Liver (tissue), 7 donors: ENCODE measurements at regions not wholly inside any gene's neighbourhood (a gene's known extent, or its start where the extent isn't known, plus 50 kb on each side); places are given as distances from the start of the nearest gene placed in this dataset.

Source experiments
- DNase-seq: peaks from one replicate; pipeline ENCODE4 v3.0.0-alpha.2; 2017; ENCODE audit warnings: low spot score
- H3K27ac ChIP-seq, 2 donors: one replicate each; pipeline ENCODE4 v1.7.0; 2013; ENCODE audit warnings: inconsistent platforms in 2 of 2, low read length in 2 of 2, control low read depth in 1 of 2, low read depth in 1 of 2, mild to moderate bottlenecking in 1 of 2
- H3K27me3 ChIP-seq, 4 donors: one replicate each; pipeline versions ENCODE4 v1.6.1 to v1.7.0; 2013; ENCODE audit warnings: low read length in 3 of 4, inconsistent platforms in 1 of 4, mild to moderate bottlenecking in 1 of 4, moderate library complexity in 1 of 4; ENCODE audit not compliant: control insufficient read depth in 4 of 4, insufficient read depth in 4 of 4
- H3K36me3 ChIP-seq, 4 donors: one replicate each; pipeline versions ENCODE4 v1.6.1 to v1.7.0; 2013; ENCODE audit warnings: low read length in 3 of 4, mild to moderate bottlenecking in 3 of 4, low read depth in 1 of 4, moderate library complexity in 1 of 4; ENCODE audit not compliant: control insufficient read depth in 4 of 4, insufficient read depth in 3 of 4
- H3K4me1 ChIP-seq, 4 donors: one replicate each; pipeline versions ENCODE4 v1.6.1 to v1.7.0; 2013; ENCODE audit warnings: low read length in 3 of 4, mild to moderate bottlenecking in 3 of 4, moderate library complexity in 1 of 4; ENCODE audit not compliant: control insufficient read depth in 4 of 4, insufficient read depth in 4 of 4
- H3K4me3 ChIP-seq, 3 donors: one replicate each; pipeline versions ENCODE4 v1.6.1 to v1.7.0; 2013; ENCODE audit warnings: low read length in 3 of 3, control low read depth in 1 of 3, low read depth in 1 of 3, mild to moderate bottlenecking in 1 of 3
- H3K9ac ChIP-seq, 2 donors: one replicate each; pipeline ENCODE4 v1.7.0; 2013; ENCODE audit warnings: low read length in 2 of 2, mild to moderate bottlenecking in 2 of 2, moderate library complexity in 2 of 2, control low read depth in 1 of 2, low read depth in 1 of 2
- H3K9me3 ChIP-seq, 4 donors: one replicate each; pipeline versions ENCODE4 v1.6.1 to v1.7.0; 2013; ENCODE audit warnings: low read length in 3 of 4; ENCODE audit not compliant: control insufficient read depth in 4 of 4
- ATF3 ChIP-seq: IDR thresholded peaks from 2 replicates; pipeline ENCODE4 v1.6.1; 2016; ENCODE audit warnings: antibody characterized with exemption
- EGR1 ChIP-seq, 2 donors: IDR thresholded peaks; 2 replicates each; pipeline ENCODE4 v1.6.1; 2016 to 2018; ENCODE audit warnings: antibody characterized with exemption in 2 of 2, low read depth in 2 of 2
- FOXA1 ChIP-seq: IDR thresholded peaks from 2 replicates; pipeline ENCODE4 v1.6.1; 2016; ENCODE audit warnings: antibody characterized with exemption
- FOXA2 ChIP-seq: IDR thresholded peaks from 2 replicates; pipeline ENCODE4 v1.6.1; 2016; ENCODE audit warnings: antibody characterized with exemption
- GABPA ChIP-seq, 2 donors: IDR thresholded peaks in 1 of 2; conservative IDR thresholded peaks in 1 of 2; 2 replicates each; pipeline ENCODE4 v1.6.1; 2016; ENCODE audit warnings: antibody characterized with exemption in 2 of 2, mild to moderate bottlenecking in 1 of 2, moderate library complexity in 1 of 2
- HNF4A ChIP-seq, 2 donors: conservative IDR thresholded peaks; 2 replicates each; pipeline ENCODE4 v1.6.1; 2016; ENCODE audit warnings: antibody characterized with exemption in 2 of 2, mild to moderate bottlenecking in 2 of 2
- HNF4G ChIP-seq: IDR thresholded peaks from 2 replicates; pipeline ENCODE4 v1.6.1; 2016; ENCODE audit warnings: antibody characterized with exemption
- JUND ChIP-seq, 2 donors: IDR thresholded peaks; 2 replicates each; pipeline ENCODE4 v1.6.1; 2016; ENCODE audit warnings: antibody characterized with exemption in 2 of 2
- MAX ChIP-seq: IDR thresholded peaks from 2 replicates; pipeline ENCODE4 v1.6.1; 2016; ENCODE audit warnings: antibody characterized with exemption
- NR2F2 ChIP-seq: IDR thresholded peaks from 2 replicates; pipeline ENCODE4 v1.6.1; 2016; ENCODE audit warnings: antibody characterized with exemption
- RAD21 ChIP-seq, 2 donors: IDR thresholded peaks; 2 replicates each; pipeline ENCODE4 v1.6.1; 2016; ENCODE audit warnings: antibody characterized with exemption in 2 of 2, mild to moderate bottlenecking in 2 of 2
- RXRA ChIP-seq, 2 donors: IDR thresholded peaks; 2 replicates each; pipeline ENCODE4 v1.6.1; 2017 to 2018; ENCODE audit warnings: antibody characterized with exemption in 2 of 2, mild to moderate bottlenecking in 1 of 2
- SP1 ChIP-seq: IDR thresholded peaks from 2 replicates; pipeline ENCODE4 v1.6.1; 2018; ENCODE audit warnings: antibody characterized with exemption, mild to moderate bottlenecking
- TAF1 ChIP-seq: conservative IDR thresholded peaks from 2 replicates; pipeline ENCODE4 v1.6.1; 2016; ENCODE audit warnings: antibody characterized with exemption, mild to moderate bottlenecking
- YY1 ChIP-seq: IDR thresholded peaks from 2 replicates; pipeline ENCODE4 v1.6.1; 2016; ENCODE audit warnings: antibody characterized with exemption, mild to moderate bottlenecking
- ZBTB33 ChIP-seq: IDR thresholded peaks from 2 replicates; pipeline ENCODE4 v1.6.1; 2016; ENCODE audit warnings: antibody characterized with exemption
- WGBS: extraction: QIAGEN DNeasy Blood & Tissue Kit; methylation state at CpG from one replicate; pipeline ENCODE4 v1.1.7; 2013; 5-methylcytosine and 5-hydroxymethylcytosine counted together
- TF ChIP-seq, protein P1 (sequence below): IDR thresholded peaks from 2 replicates; pipeline ENCODE4 v1.6.1; 2016; ENCODE audit warnings: antibody characterized with exemption, mild to moderate bottlenecking
- donor health status: healthy.
- donor health status: healthy.
- donor health status: healthy.
- donor health status: healthy.

GRCh38 chr2:5322396-5322795 is 369.8 kb upstream of the SOX11 start:
- Histone ChIP-seq H3K27me3 (peaks cover 0 to 2% (median 0%) of the 10 kb centered on the region in 4 donors), H3K4me1 (no peaks in the 10 kb centered on the region), H3K9me3 (no peaks in the 10 kb centered on the region), H3K4me3 (no peak overlapping the region), H3K36me3 (no peaks in the 10 kb centered on the region), H3K9ac (no peak overlapping the region), H3K27ac (no peak overlapping the region)
- TF ChIP-seq, protein P1, sequence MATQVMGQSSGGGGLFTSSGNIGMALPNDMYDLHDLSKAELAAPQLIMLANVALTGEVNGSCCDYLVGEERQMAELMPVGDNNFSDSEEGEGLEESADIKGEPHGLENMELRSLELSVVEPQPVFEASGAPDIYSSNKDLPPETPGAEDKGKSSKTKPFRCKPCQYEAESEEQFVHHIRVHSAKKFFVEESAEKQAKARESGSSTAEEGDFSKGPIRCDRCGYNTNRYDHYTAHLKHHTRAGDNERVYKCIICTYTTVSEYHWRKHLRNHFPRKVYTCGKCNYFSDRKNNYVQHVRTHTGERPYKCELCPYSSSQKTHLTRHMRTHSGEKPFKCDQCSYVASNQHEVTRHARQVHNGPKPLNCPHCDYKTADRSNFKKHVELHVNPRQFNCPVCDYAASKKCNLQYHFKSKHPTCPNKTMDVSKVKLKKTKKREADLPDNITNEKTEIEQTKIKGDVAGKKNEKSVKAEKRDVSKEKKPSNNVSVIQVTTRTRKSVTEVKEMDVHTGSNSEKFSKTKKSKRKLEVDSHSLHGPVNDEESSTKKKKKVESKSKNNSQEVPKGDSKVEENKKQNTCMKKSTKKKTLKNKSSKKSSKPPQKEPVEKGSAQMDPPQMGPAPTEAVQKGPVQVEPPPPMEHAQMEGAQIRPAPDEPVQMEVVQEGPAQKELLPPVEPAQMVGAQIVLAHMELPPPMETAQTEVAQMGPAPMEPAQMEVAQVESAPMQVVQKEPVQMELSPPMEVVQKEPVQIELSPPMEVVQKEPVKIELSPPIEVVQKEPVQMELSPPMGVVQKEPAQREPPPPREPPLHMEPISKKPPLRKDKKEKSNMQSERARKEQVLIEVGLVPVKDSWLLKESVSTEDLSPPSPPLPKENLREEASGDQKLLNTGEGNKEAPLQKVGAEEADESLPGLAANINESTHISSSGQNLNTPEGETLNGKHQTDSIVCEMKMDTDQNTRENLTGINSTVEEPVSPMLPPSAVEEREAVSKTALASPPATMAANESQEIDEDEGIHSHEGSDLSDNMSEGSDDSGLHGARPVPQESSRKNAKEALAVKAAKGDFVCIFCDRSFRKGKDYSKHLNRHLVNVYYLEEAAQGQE = no peak
- no peak for TF ChIP-seq EGR1 (IDR thresholded peaks at IDR 0.05; ENCODE audit: low read depth in 2 of 2)
- no peak for TF ChIP-seq FOXA2
- no peak for TF ChIP-seq MAX
- no peak for TF ChIP-seq TAF1
- no peak for TF ChIP-seq JUND (IDR thresholded peaks at IDR 0.05)
- no peak for TF ChIP-seq NR2F2
- TF ChIP-seq HNF4A (conservative IDR thresholded peaks at IDR 0.05) = no peak
- TF ChIP-seq RAD21 (IDR thresholded peaks at IDR 0.05) = no peak
- no peak for TF ChIP-seq ZBTB33
- no peak for TF ChIP-seq FOXA1
- TF ChIP-seq RXRA (IDR thresholded peaks at IDR 0.05) = no peak
- no peak for TF ChIP-seq YY1
- TF ChIP-seq GABPA (IDR thresholded peaks at IDR 0.05 in 1 of 2, conservative IDR thresholded peaks at IDR 0.05 in 1 of 2) = no peak
- no peak for TF ChIP-seq HNF4G
- no peak for TF ChIP-seq SP1
- TF ChIP-seq ATF3 = no peak
- 56% methylated on average over 4 of the region's 4 CpGs for WGBS
- DNase-seq = no peak

- no peaks in the 10 kb centered on the region for H3K36me3 ChIP-seq
- no peak for TF ChIP-seq YY1
- WGBS = 86% methylated on average over 23 of the region's 23 CpGs
Observed at GRCh38 chr2:5325523-5325922, 366.7 kb upstream of the SOX11 start.

More at GRCh38 chr2:5325523-5325922, 366.7 kb upstream of the SOX11 start:
- no peaks in the 10 kb centered on the region for H3K27me3 ChIP-seq
- DNase-seq = no peak
- no peak overlapping the region for H3K9ac ChIP-seq
- no peaks in the 10 kb centered on the region for H3K4me1 ChIP-seq
- H3K9me3 ChIP-seq = no peaks in the 10 kb centered on the region
- no peak overlapping the region for H3K4me3 ChIP-seq
- no peak overlapping the region for H3K27ac ChIP-seq
